ENCODE measurements at regions not wholly inside any gene's neighbourhood (a gene's known extent, or its start where the extent isn't known, plus 50 kb on each side); places are given as distances from the start of the nearest gene placed in this dataset.

- no peaks in the 10 kb centered on the region for H3K9me3 ChIP-seq (ENCODE audit: low read depth)
- no peak overlapping the region for H3K9ac ChIP-seq
- no peak overlapping the region for H3K27ac ChIP-seq
- in situ Hi-C loops (cut with MboI), result no loop called here
- no peaks in the 10 kb centered on the region for H3K27me3 ChIP-seq (replicated peaks; ENCODE audit: insufficient read depth)
- TF ChIP-seq EZH2phosphoT487 (IDR thresholded peaks at IDR 0.05; ENCODE audit: insufficient read depth, low read depth) (no peak), EZH2 (IDR thresholded peaks at IDR 0.05; ENCODE audit: insufficient read depth, poor library complexity, severe bottlenecking) (no peak)
- no peaks in the 10 kb centered on the region for H3K36me3 ChIP-seq (ENCODE audit: low read depth)
- H3K4me1 ChIP-seq (ENCODE audit: insufficient read depth), result no peaks in the 10 kb centered on the region
- H3K4me2 ChIP-seq (ENCODE audit: unreplicated experiment), result no peak overlapping the region
- H3K9me2 ChIP-seq (ENCODE audit: insufficient read depth), result no peaks in the 10 kb centered on the region
- no peak overlapping the region for H2AFZ ChIP-seq
- H3K4me3 ChIP-seq, result no peak overlapping the region
- H4K20me1 ChIP-seq (ENCODE audit: insufficient read depth), result no peaks in the 10 kb centered on the region
- no peaks in the 10 kb centered on the region for H3F3A ChIP-seq (ENCODE audit: insufficient read depth)
- H3K79me2 ChIP-seq (ENCODE audit: insufficient read depth), result no peaks in the 10 kb centered on the region
- no peak for DNase-seq
- 32 to 35% methylated on average over 4 of the region's 4 CpGs for WGBS, 2 experiments (ENCODE audit: low coverage in 1 of 2, low lambda C conversion rate in 2 of 2, missing lambda C conversion rate in 2 of 2)
Measured at GRCh38 chr4:164531336-164531735, 222.6 kb upstream of the SMIM31 start.

GRCh38 chr4:164536814-164537213 lies 217.1 kb upstream of the SMIM31 start:
- Histone ChIP-seq H3K4me3 (no peak overlapping the region), H2AFZ (peak overlapping the region; percentile 46; the same call in 1 of the 2 replicates), H3K4me2 (ENCODE audit: unreplicated experiment) (no peak overlapping the region), H3K9me2 (ENCODE audit: insufficient read depth) (no peaks in the 10 kb centered on the region), H3K27me3 (replicated peaks; ENCODE audit: insufficient read depth) (no peaks in the 10 kb centered on the region), H3K27ac (peak overlapping the region; percentile 60), H3K4me1 (ENCODE audit: insufficient read depth) (no peaks in the 10 kb centered on the region), H3K9ac (peak overlapping the region; percentile 41), H3F3A (ENCODE audit: insufficient read depth) (no peaks in the 10 kb centered on the region), H4K20me1 (ENCODE audit: insufficient read depth) (no peaks in the 10 kb centered on the region), H3K36me3 (ENCODE audit: low read depth) (no peaks in the 10 kb centered on the region), H3K79me2 (ENCODE audit: insufficient read depth) (no peaks in the 10 kb centered on the region), H3K9me3 (ENCODE audit: low read depth) (no peaks in the 10 kb centered on the region)
- DNase-seq, result peak; percentile 84
- in situ Hi-C loops (cut with MboI), result no loop called here
- no peak for TF ChIP-seq EZH2phosphoT487 (IDR thresholded peaks at IDR 0.05; ENCODE audit: insufficient read depth, low read depth)
- no peak for TF ChIP-seq EZH2 (IDR thresholded peaks at IDR 0.05; ENCODE audit: insufficient read depth, poor library complexity, severe bottlenecking)
- 0 to 2% methylated on average over 2 of the region's 2 CpGs for WGBS, 2 experiments (ENCODE audit: low coverage in 1 of 2, low lambda C conversion rate in 2 of 2, missing lambda C conversion rate in 2 of 2)

GRCh38 chr4:164538097-164538496 lies 215.8 kb upstream of the SMIM31 start:
- Histone ChIP-seq H3K9me2 (ENCODE audit: insufficient read depth) (no peaks in the 10 kb centered on the region), H3F3A (ENCODE audit: insufficient read depth) (no peaks in the 10 kb centered on the region), H3K9ac (no peak overlapping the region), H3K27me3 (replicated peaks; ENCODE audit: insufficient read depth) (no peaks in the 10 kb centered on the region), H3K79me2 (ENCODE audit: insufficient read depth) (no peaks in the 10 kb centered on the region), H4K20me1 (ENCODE audit: insufficient read depth) (no peaks in the 10 kb centered on the region), H2AFZ (no peak overlapping the region), H3K4me2 (ENCODE audit: unreplicated experiment) (no peak overlapping the region), H3K9me3 (ENCODE audit: low read depth) (no peaks in the 10 kb centered on the region), H3K27ac (no peak overlapping the region), H3K4me3 (no peak overlapping the region), H3K36me3 (ENCODE audit: low read depth) (no peaks in the 10 kb centered on the region), H3K4me1 (ENCODE audit: insufficient read depth) (no peaks in the 10 kb centered on the region)
- no peak for DNase-seq
- in situ Hi-C loops (cut with MboI), result no loop called here
- TF ChIP-seq EZH2phosphoT487 (IDR thresholded peaks at IDR 0.05; ENCODE audit: insufficient read depth, low read depth), result no peak
- no peak for TF ChIP-seq EZH2 (IDR thresholded peaks at IDR 0.05; ENCODE audit: insufficient read depth, poor library complexity, severe bottlenecking)
- 57 to 60% methylated on average over 4 of the region's 4 CpGs for WGBS, 2 experiments (ENCODE audit: low coverage in 1 of 2, low lambda C conversion rate in 2 of 2, missing lambda C conversion rate in 2 of 2)

GRCh38 chr4:164540987-164541386 lies 212.9 kb upstream of the SMIM31 start:
- Histone ChIP-seq H3K36me3 (ENCODE audit: low read depth) (no peaks in the 10 kb centered on the region), H3K27ac (no peak overlapping the region), H3K27me3 (replicated peaks; ENCODE audit: insufficient read depth) (no peaks in the 10 kb centered on the region), H3K9me3 (ENCODE audit: low read depth) (no peaks in the 10 kb centered on the region), H2AFZ (no peak overlapping the region), H3K79me2 (ENCODE audit: insufficient read depth) (no peaks in the 10 kb centered on the region), H3K9ac (no peak overlapping the region), H3K9me2 (ENCODE audit: insufficient read depth) (no peaks in the 10 kb centered on the region), H3K4me1 (ENCODE audit: insufficient read depth) (no peaks in the 10 kb centered on the region), H4K20me1 (ENCODE audit: insufficient read depth) (no peaks in the 10 kb centered on the region), H3K4me2 (ENCODE audit: unreplicated experiment) (no peak overlapping the region), H3K4me3 (no peak overlapping the region), H3F3A (ENCODE audit: insufficient read depth) (no peaks in the 10 kb centered on the region)
- in situ Hi-C loops (cut with MboI), result no loop called here
- no peak for TF ChIP-seq EZH2 (IDR thresholded peaks at IDR 0.05; ENCODE audit: insufficient read depth, poor library complexity, severe bottlenecking)
- TF ChIP-seq EZH2phosphoT487 (IDR thresholded peaks at IDR 0.05; ENCODE audit: insufficient read depth, low read depth), result no peak
- 44 to 50% methylated on average over 2 of the region's 2 CpGs for WGBS, 2 experiments (ENCODE audit: low coverage in 1 of 2, low lambda C conversion rate in 2 of 2, missing lambda C conversion rate in 2 of 2)
- DNase-seq, result no peak

- no peak overlapping the region for H3K27ac ChIP-seq
- no peak for TF ChIP-seq EZH2 (IDR thresholded peaks at IDR 0.05; ENCODE audit: insufficient read depth, poor library complexity, severe bottlenecking)
- no peak for TF ChIP-seq EZH2phosphoT487 (IDR thresholded peaks at IDR 0.05; ENCODE audit: insufficient read depth, low read depth)
- H4K20me1 ChIP-seq (ENCODE audit: insufficient read depth), result no peaks in the 10 kb centered on the region
- H3K9me3 ChIP-seq (ENCODE audit: low read depth), result no peaks in the 10 kb centered on the region
- no peak for DNase-seq
- no peaks in the 10 kb centered on the region for H3K27me3 ChIP-seq (replicated peaks; ENCODE audit: insufficient read depth)
- in situ Hi-C loops (cut with MboI), result no loop called here
- H3K4me1 ChIP-seq (ENCODE audit: insufficient read depth), result no peaks in the 10 kb centered on the region
- H2AFZ ChIP-seq, result no peak overlapping the region
- H3K36me3 ChIP-seq (ENCODE audit: low read depth), result no peaks in the 10 kb centered on the region
- no peak overlapping the region for H3K4me2 ChIP-seq (ENCODE audit: unreplicated experiment)
- no peaks in the 10 kb centered on the region for H3F3A ChIP-seq (ENCODE audit: insufficient read depth)
- H3K9ac ChIP-seq, result no peak overlapping the region
- 8 to 11% methylated on average over 1 of the region's 1 CpG for WGBS, 2 experiments (ENCODE audit: low coverage in 1 of 2, low lambda C conversion rate in 2 of 2, missing lambda C conversion rate in 2 of 2)
- no peaks in the 10 kb centered on the region for H3K79me2 ChIP-seq (ENCODE audit: insufficient read depth)
- H3K4me3 ChIP-seq, result no peak overlapping the region
- H3K9me2 ChIP-seq (ENCODE audit: insufficient read depth), result no peaks in the 10 kb centered on the region
Measured at GRCh38 chr4:164542431-164542830, 211.5 kb upstream of the SMIM31 start.

All from GM23248 (cell line).